WI38 (cell line): ENCODE measurements at regions not wholly inside any gene's neighbourhood (a gene's known extent, or its start where the extent isn't known, plus 50 kb on each side); places are given as distances from the start of the nearest gene placed in this dataset.

Experiments
- H3K4me3 ChIP-seq: 2 replicates; pipeline ENCODE4 v1.5.1; 2011; ENCODE audit warnings: low read depth, mild to moderate bottlenecking, control low read depth, low read length
- CTCF ChIP-seq: IDR thresholded peaks from 2 replicates; pipeline ENCODE4 v1.5.1; 2012; ENCODE audit warnings: low read depth, mild to moderate bottlenecking, control low read depth, low read length

- no peak overlapping the region for H3K4me3 ChIP-seq
- TF ChIP-seq CTCF: no peak
Observed at GRCh38 chr20:58071991-58072390, 156.5 kb downstream of the ANKRD60 start.

- no peak for TF ChIP-seq CTCF
- H3K4me3 ChIP-seq: no peak overlapping the region
Observed at GRCh38 chr20:58071298-58071697, 157.2 kb downstream of the ANKRD60 start.

- TF ChIP-seq CTCF: no peak
- no peak overlapping the region for H3K4me3 ChIP-seq
Observed at GRCh38 chr20:58070664-58071196, 157.7 kb downstream of the ANKRD60 start.

- no peak for TF ChIP-seq CTCF
- H3K4me3 ChIP-seq: no peak overlapping the region
Observed at GRCh38 chr20:58069796-58070663, 158.4 kb downstream of the ANKRD60 start.

GRCh38 chr20:58069207-58069606 is 159.2 kb downstream of the ANKRD60 start:
- no peak overlapping the region for H3K4me3 ChIP-seq
- no peak for TF ChIP-seq CTCF

- no peak for TF ChIP-seq CTCF
- H3K4me3 ChIP-seq: no peak overlapping the region
Observed at GRCh38 chr20:58065508-58066361, 162.7 kb downstream of the ANKRD60 start.
